ENCODE measurements at regions not wholly inside any gene's neighbourhood (a gene's known extent, or its start where the extent isn't known, plus 50 kb on each side); places are given as distances from the start of the nearest gene placed in this dataset.

DNA sequence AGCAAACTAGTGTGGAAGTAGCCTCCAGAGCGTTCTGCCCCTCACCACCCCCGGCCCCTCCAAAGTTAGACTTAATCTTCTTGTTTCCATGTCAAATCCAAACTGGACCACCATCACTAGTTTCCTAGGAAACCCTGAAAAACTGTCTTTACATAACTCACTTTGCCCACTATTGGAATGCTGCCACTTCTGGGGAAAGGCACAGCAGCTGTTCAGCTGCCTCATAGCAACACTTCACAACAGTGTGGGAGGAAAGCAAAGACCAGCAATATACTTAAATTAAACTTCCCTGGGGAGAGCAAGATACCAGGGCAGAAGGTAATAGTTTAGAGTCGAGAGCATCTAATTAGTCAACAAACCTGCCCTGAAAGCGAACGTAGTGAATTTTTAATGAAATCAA, 452.2 kb downstream of the KCNJ2 start:
- H3K4me1 ChIP-seq (ENCODE audit: control insufficient read depth, extremely low read depth, insufficient read depth, low read length): no peaks in the 10 kb centered on the region
- DNase-seq (ENCODE audit: low read depth, low spot score): no peak
- FAIRE-seq: no peak
- no peak overlapping the region for H3K9ac ChIP-seq (ENCODE audit: control insufficient read depth, extremely low read depth, insufficient read depth, low read length)
- no peak overlapping the region for H3K27ac ChIP-seq (ENCODE audit: control insufficient read depth, insufficient read depth, low read length)
- no peaks in the 10 kb centered on the region for H3K27me3 ChIP-seq (ENCODE audit: control insufficient read depth, extremely low read depth, insufficient read depth, low read length)
- no peaks in the 10 kb centered on the region for H3K9me3 ChIP-seq (ENCODE audit: control insufficient read depth, low read depth, low read length)
- no peaks in the 10 kb centered on the region for H4K20me1 ChIP-seq (ENCODE audit: control insufficient read depth, extremely low read depth, insufficient read depth, low read length)
- no peaks in the 10 kb centered on the region for H3K9me1 ChIP-seq (ENCODE audit: control insufficient read depth, extremely low read depth, insufficient read depth, low read length)
- H3K79me2 ChIP-seq (ENCODE audit: control insufficient read depth, insufficient read depth, low read length): no peaks in the 10 kb centered on the region
- no peak overlapping the region for H3K4me2 ChIP-seq (ENCODE audit: control insufficient read depth, extremely low read depth, insufficient read depth, low read depth, low read length)
- TF ChIP-seq EZH2 (IDR thresholded peaks at IDR 0.05; ENCODE audit: low read length): no peak
- TF ChIP-seq, protein P1, sequence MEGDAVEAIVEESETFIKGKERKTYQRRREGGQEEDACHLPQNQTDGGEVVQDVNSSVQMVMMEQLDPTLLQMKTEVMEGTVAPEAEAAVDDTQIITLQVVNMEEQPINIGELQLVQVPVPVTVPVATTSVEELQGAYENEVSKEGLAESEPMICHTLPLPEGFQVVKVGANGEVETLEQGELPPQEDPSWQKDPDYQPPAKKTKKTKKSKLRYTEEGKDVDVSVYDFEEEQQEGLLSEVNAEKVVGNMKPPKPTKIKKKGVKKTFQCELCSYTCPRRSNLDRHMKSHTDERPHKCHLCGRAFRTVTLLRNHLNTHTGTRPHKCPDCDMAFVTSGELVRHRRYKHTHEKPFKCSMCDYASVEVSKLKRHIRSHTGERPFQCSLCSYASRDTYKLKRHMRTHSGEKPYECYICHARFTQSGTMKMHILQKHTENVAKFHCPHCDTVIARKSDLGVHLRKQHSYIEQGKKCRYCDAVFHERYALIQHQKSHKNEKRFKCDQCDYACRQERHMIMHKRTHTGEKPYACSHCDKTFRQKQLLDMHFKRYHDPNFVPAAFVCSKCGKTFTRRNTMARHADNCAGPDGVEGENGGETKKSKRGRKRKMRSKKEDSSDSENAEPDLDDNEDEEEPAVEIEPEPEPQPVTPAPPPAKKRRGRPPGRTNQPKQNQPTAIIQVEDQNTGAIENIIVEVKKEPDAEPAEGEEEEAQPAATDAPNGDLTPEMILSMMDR (optimal IDR thresholded peaks at IDR 0.05 in 1 of 3, IDR thresholded peaks at IDR 0.05 in 1 of 3, conservative IDR thresholded peaks at IDR 0.05 in 1 of 3; ENCODE audit: extremely low read depth in 1 of 3, insufficient read depth in 2 of 3, low read length in 3 of 3): no peak
- H3K36me3 ChIP-seq (ENCODE audit: control insufficient read depth in 2 of 2, extremely low read depth in 1 of 2, insufficient read depth in 2 of 2, low read length in 2 of 2): no peaks in the 10 kb centered on the region
- dilution Hi-C loops (cut with MboI; ENCODE audit: extremely low pct_ligation_motif_present, low sequenced_read_pairs): no loop called here
- no peak overlapping the region for H2AFZ ChIP-seq (ENCODE audit: control insufficient read depth, low read length)
- H3K4me3 ChIP-seq (ENCODE audit: control insufficient read depth in 2 of 3, extremely low read depth in 1 of 3, insufficient read depth in 2 of 3, low read depth in 1 of 3, low read length in 3 of 3): no peak overlapping the region

- H3K79me2 ChIP-seq (ENCODE audit: control insufficient read depth, insufficient read depth, low read length): no peaks in the 10 kb centered on the region
- no peaks in the 10 kb centered on the region for H3K9me3 ChIP-seq (ENCODE audit: control insufficient read depth, low read depth, low read length)
- dilution Hi-C loops (cut with MboI; ENCODE audit: extremely low pct_ligation_motif_present, low sequenced_read_pairs): no loop called here
- FAIRE-seq (peak; percentile 64), DNase-seq (ENCODE audit: low read depth, low spot score) (no peak)
- no peaks in the 10 kb centered on the region for H4K20me1 ChIP-seq (ENCODE audit: control insufficient read depth, extremely low read depth, insufficient read depth, low read length)
- TF ChIP-seq, protein P1 (optimal IDR thresholded peaks at IDR 0.05 in 1 of 3, IDR thresholded peaks at IDR 0.05 in 1 of 3, conservative IDR thresholded peaks at IDR 0.05 in 1 of 3; ENCODE audit: extremely low read depth in 1 of 3, insufficient read depth in 2 of 3, low read length in 3 of 3): peak; percentile 77 to 84 (median 80)
- TF ChIP-seq EZH2 (IDR thresholded peaks at IDR 0.05; ENCODE audit: low read length): no peak
- no peaks in the 10 kb centered on the region for H3K36me3 ChIP-seq (ENCODE audit: control insufficient read depth in 2 of 2, extremely low read depth in 1 of 2, insufficient read depth in 2 of 2, low read length in 2 of 2)
- no peaks in the 10 kb centered on the region for H3K27me3 ChIP-seq (ENCODE audit: control insufficient read depth, extremely low read depth, insufficient read depth, low read length)
- H3K4me1 ChIP-seq (ENCODE audit: control insufficient read depth, extremely low read depth, insufficient read depth, low read length): no peaks in the 10 kb centered on the region
- H3K4me2 ChIP-seq (ENCODE audit: control insufficient read depth, extremely low read depth, insufficient read depth, low read depth, low read length): no peak overlapping the region
- H3K4me3 ChIP-seq (ENCODE audit: control insufficient read depth in 2 of 3, extremely low read depth in 1 of 3, insufficient read depth in 2 of 3, low read depth in 1 of 3, low read length in 3 of 3): no peak overlapping the region
- no peak overlapping the region for H2AFZ ChIP-seq (ENCODE audit: control insufficient read depth, low read length)
- H3K9ac ChIP-seq (ENCODE audit: control insufficient read depth, extremely low read depth, insufficient read depth, low read length): no peak overlapping the region
- H3K27ac ChIP-seq (ENCODE audit: control insufficient read depth, insufficient read depth, low read length): no peak overlapping the region
- H3K9me1 ChIP-seq (ENCODE audit: control insufficient read depth, extremely low read depth, insufficient read depth, low read length): no peaks in the 10 kb centered on the region
Observed at GRCh38 chr17:70622368-70623260, 453.3 kb downstream of the KCNJ2 start.

Measured in keratinocyte (primary cell).